GM23338 (cell line): ENCODE measurements at regions not wholly inside any gene's neighbourhood (a gene's known extent, or its start where the extent isn't known, plus 50 kb on each side); places are given as distances from the start of the nearest gene placed in this dataset.

ENCODE experiments used
- ATAC-seq: fragments of 200-7000 bp; cut with Tn5 transposase; 3 replicates; pipeline ENCODE4 v1.9.1; 2020
- DNase-seq: peaks from one replicate; pipeline ENCODE4 v3.0.0-alpha.2; 2015; ENCODE audit warnings: low spot score
- H2AFZ ChIP-seq: fragments of 200-600 bp; sonication (generic); 2 replicates; pipeline ENCODE4 v1.8.0; 2016; ENCODE audit warnings: antibody characterized with exemption, mild to moderate bottlenecking, moderate library complexity
- H3F3A ChIP-seq: fragments of 200-600 bp; sonication (generic); replicated peaks from 2 replicates; pipeline ENCODE4 v1.8.0; 2017; ENCODE audit warnings: antibody characterized with exemption, mixed run types, low read depth
- H3K27ac ChIP-seq: fragments of 200-600 bp; sonication (generic); 2 replicates; pipeline ENCODE4 v1.6.1; 2016; ENCODE audit warnings: low read depth
- H3K27me3 ChIP-seq: fragments of 200-600 bp; sonication (generic); 2 replicates; pipeline ENCODE4 v1.8.0; 2016; ENCODE audit warnings: mild to moderate bottlenecking, mixed run types, moderate library complexity; ENCODE audit not compliant: insufficient read depth
- H3K36me3 ChIP-seq: fragments of 200-600 bp; sonication (generic); 2 replicates; pipeline ENCODE4 v1.8.0; 2016; ENCODE audit warnings: mild to moderate bottlenecking; ENCODE audit not compliant: insufficient read depth
- H3K4me1 ChIP-seq: fragments of 200-600 bp; sonication (generic); 2 replicates; pipeline ENCODE4 v1.8.0; 2016; ENCODE audit warnings: mild to moderate bottlenecking, moderate library complexity; ENCODE audit not compliant: insufficient read depth
- H3K4me2 ChIP-seq: fragments of 200-600 bp; sonication (generic); 2 replicates; pipeline ENCODE4 v1.7.1; 2017; ENCODE audit warnings: mixed run types
- H3K4me3 ChIP-seq: fragments of 200-600 bp; sonication (generic); 2 replicates; pipeline ENCODE4 v1.6.1; 2016; ENCODE audit warnings: mixed run types
- H3K79me2 ChIP-seq: fragments of 200-600 bp; sonication (generic); replicated peaks from 2 replicates; pipeline ENCODE4 v1.8.0; 2017; ENCODE audit warnings: mild to moderate bottlenecking; ENCODE audit not compliant: insufficient read depth
- H3K9me2 ChIP-seq: fragments of 200-600 bp; sonication (generic); 2 replicates; pipeline ENCODE4 v1.8.0; 2017; ENCODE audit not compliant: insufficient read depth
- H4K20me1 ChIP-seq: fragments of 200-600 bp; sonication (generic); replicated peaks from 2 replicates; pipeline ENCODE4 v1.8.0; 2017; ENCODE audit warnings: mild to moderate bottlenecking; ENCODE audit not compliant: insufficient read depth
- H3K27ac Mint-ChIP-seq: 2 replicates; pipeline ENCODE4 v1.8.0; 2020; ENCODE audit warnings: inconsistent platforms, mild to moderate bottlenecking, moderate library complexity, mixed read lengths
- H3K27me3 Mint-ChIP-seq: 3 replicates; pipeline ENCODE4 v1.8.0; 2022; ENCODE audit warnings: low read depth, mild to moderate bottlenecking, moderate library complexity, mixed read lengths, inconsistent platforms; ENCODE audit not compliant: insufficient read depth, poor library complexity
- H3K36me3 Mint-ChIP-seq: 3 replicates; pipeline ENCODE4 v1.8.0; 2021; ENCODE audit warnings: low read depth, mild to moderate bottlenecking, inconsistent platforms, moderate library complexity, mixed read lengths
- H3K4me1 Mint-ChIP-seq: 3 replicates; pipeline ENCODE4 v1.8.0; 2020; ENCODE audit warnings: mild to moderate bottlenecking, inconsistent platforms, mixed read lengths
- H3K4me3 Mint-ChIP-seq: 3 replicates; pipeline ENCODE4 v1.8.0; 2021; ENCODE audit warnings: moderate library complexity, mild to moderate bottlenecking, inconsistent platforms, mixed read lengths
- H3K9me3 Mint-ChIP-seq: 3 replicates; pipeline ENCODE4 v1.8.0; 2020; ENCODE audit warnings: moderate library complexity, mild to moderate bottlenecking, inconsistent platforms, mixed read lengths
- CREB1 ChIP-seq: fragments of 250-450 bp; sonication (Bioruptor Pico); IDR thresholded peaks from 2 replicates; pipeline ENCODE4 v1.5.0; 2020; ENCODE audit warnings: low read depth, mild to moderate bottlenecking, moderate library complexity
- CTCF ChIP-seq, 2 experiments: fragments of 200-600 bp in 1 of 2; sonication (generic) in 1 of 2; conservative IDR thresholded peaks; 2 replicates each; pipeline versions ENCODE4 v1.5.1 to v1.6.1; 2016 to 2017; ENCODE audit warnings: antibody characterized with exemption in 2 of 2, low read depth in 2 of 2, mild to moderate bottlenecking in 2 of 2, moderate library complexity in 1 of 2
- EZH2 ChIP-seq: fragments of 200-600 bp; sonication (generic); IDR thresholded peaks from one replicate; pipeline ENCODE4 v1.8.0; 2017; ENCODE audit warnings: antibody characterized with exemption, mild to moderate bottlenecking, low read depth; ENCODE audit not compliant: unreplicated experiment
- EZH2phosphoT487 ChIP-seq: fragments of 200-600 bp; sonication (generic); IDR thresholded peaks from one replicate; pipeline ENCODE4 v1.8.1; 2018; ENCODE audit warnings: antibody characterized with exemption; ENCODE audit not compliant: unreplicated experiment
- JUNB ChIP-seq: IDR thresholded peaks from one replicate; pipeline ENCODE4 v1.6.1; 2016; ENCODE audit warnings: antibody characterized with exemption; ENCODE audit not compliant: unreplicated experiment
- NANOG ChIP-seq: IDR thresholded peaks from 2 replicates; pipeline ENCODE4 v1.6.1; 2016; ENCODE audit warnings: antibody characterized with exemption, borderline replicate concordance
- POLR2AphosphoS5 ChIP-seq: IDR thresholded peaks from 2 replicates; pipeline ENCODE4 v1.6.1; 2016; ENCODE audit warnings: antibody characterized with exemption, low read depth
- STAT1 ChIP-seq: IDR thresholded peaks from one replicate; pipeline ENCODE4 v1.6.1; 2016; ENCODE audit warnings: antibody characterized with exemption; ENCODE audit not compliant: unreplicated experiment
- ZNF331 ChIP-seq: fragments of 250-450 bp; sonication (Bioruptor Pico); IDR thresholded peaks from 2 replicates; pipeline ENCODE4 v1.5.0; 2020; ENCODE audit warnings: low read depth, mild to moderate bottlenecking, moderate library complexity
- ZNF462 ChIP-seq: fragments of 250-450 bp; sonication (Bioruptor Pico); IDR thresholded peaks from 2 replicates; pipeline ENCODE4 v1.5.0; 2020; ENCODE audit warnings: mild to moderate bottlenecking, moderate library complexity
- TF ChIP-seq, protein P1 (sequence below): IDR thresholded peaks from 2 replicates; pipeline ENCODE4 v1.6.1; 2016; ENCODE audit warnings: antibody characterized with exemption
- TF ChIP-seq, protein P2 (sequence below): IDR thresholded peaks from one replicate; pipeline ENCODE4 v1.6.1; 2018; ENCODE audit warnings: antibody characterized with exemption; ENCODE audit not compliant: unreplicated experiment

DNA sequence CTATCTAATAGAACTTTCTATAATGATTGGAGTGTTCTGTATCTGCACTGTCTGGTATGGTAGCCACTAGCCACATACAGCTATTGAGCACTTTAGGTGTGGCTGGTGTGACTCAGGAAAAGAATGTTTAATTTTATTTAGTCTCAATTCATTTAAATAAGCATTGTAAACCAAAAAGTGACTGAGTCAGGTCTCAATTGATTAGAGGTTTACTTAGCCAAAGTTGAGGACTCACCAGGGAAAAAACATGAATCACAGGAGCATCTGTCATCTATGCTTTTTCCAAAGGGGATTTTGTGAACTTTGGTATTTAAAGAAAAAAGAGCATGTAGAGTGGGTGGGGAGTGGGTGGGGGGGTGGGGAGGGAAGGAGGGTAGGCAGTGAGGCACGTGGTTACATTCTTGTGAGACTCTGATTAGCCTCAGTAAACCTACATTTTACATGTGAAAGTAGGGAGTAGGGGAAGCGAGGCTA, 473.1 kb downstream of the ATP23 start (continued):
- no peak for TF ChIP-seq JUNB
- TF ChIP-seq CREB1 (CRISPR knock-in tag), result no peak
- TF ChIP-seq EZH2phosphoT487, result no peak
- TF ChIP-seq STAT1, result no peak
- TF ChIP-seq EZH2, result no peak
- no peak for TF ChIP-seq ZNF331 (CRISPR knock-in tag)

DNA sequence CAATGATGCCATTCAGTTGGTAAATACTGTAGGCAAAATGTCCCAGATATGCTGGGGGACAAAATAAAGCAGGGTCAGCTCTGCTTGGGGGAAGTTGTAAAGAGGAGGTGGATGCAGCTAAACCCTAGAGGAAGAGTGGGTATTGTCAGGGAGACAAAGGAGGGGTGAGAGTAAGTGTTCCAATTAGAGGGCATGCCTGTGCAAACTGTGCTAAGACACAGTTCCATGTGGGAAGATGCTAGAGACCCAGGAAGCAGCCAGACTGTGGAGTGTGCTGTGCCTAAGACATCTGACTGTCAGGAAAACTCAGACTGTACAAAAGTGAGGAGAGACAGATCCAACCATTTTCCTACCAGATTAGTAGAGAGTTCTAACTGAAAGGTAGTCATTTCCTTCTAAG, 474.3 kb downstream of the ATP23 start:
- peaks cover 17% of the 10 kb centered on the region for H3K4me1 Mint-ChIP-seq
- no peaks in the 10 kb centered on the region for H3K36me3 Mint-ChIP-seq
- H4K20me1 ChIP-seq, result no peaks in the 10 kb centered on the region
- no peaks in the 10 kb centered on the region for H3K9me2 ChIP-seq
- no peaks in the 10 kb centered on the region for H3K79me2 ChIP-seq
- H3K4me3 ChIP-seq, result no peak overlapping the region
- H3K4me1 ChIP-seq, result peaks cover 14% of the 10 kb centered on the region
- H3K9me3 Mint-ChIP-seq, result no peaks in the 10 kb centered on the region
- no peak overlapping the region for H3K4me3 Mint-ChIP-seq
- DNase-seq (no peak), ATAC-seq (peak; percentile 62)
- H3K27ac ChIP-seq, result no peak overlapping the region
- no peaks in the 10 kb centered on the region for H3F3A ChIP-seq
- no peaks in the 10 kb centered on the region for H3K27me3 ChIP-seq
- H3K4me2 ChIP-seq, result peak overlapping the region; percentile 62
- 0 out of 2 replicates have a peak overlapping the region, but pooled peaks have one; percentile 2 for H3K27ac Mint-ChIP-seq
- H3K27me3 Mint-ChIP-seq, result no peaks in the 10 kb centered on the region
- no peaks in the 10 kb centered on the region for H3K36me3 ChIP-seq
- H2AFZ ChIP-seq, result peak overlapping the region; percentile 94
- TF ChIP-seq CREB1 (CRISPR knock-in tag) (no peak), NANOG (no peak), ZNF331 (CRISPR knock-in tag) (no peak), CTCF (conservative IDR thresholded peaks at IDR 0.05; ENCODE audit: low read depth in 2 of 2) (no peak), ZNF462 (no peak), EZH2phosphoT487 (no peak), POLR2AphosphoS5 (no peak), STAT1 (no peak), EZH2 (no peak), JUNB (no peak)
- TF ChIP-seq, protein P1, sequence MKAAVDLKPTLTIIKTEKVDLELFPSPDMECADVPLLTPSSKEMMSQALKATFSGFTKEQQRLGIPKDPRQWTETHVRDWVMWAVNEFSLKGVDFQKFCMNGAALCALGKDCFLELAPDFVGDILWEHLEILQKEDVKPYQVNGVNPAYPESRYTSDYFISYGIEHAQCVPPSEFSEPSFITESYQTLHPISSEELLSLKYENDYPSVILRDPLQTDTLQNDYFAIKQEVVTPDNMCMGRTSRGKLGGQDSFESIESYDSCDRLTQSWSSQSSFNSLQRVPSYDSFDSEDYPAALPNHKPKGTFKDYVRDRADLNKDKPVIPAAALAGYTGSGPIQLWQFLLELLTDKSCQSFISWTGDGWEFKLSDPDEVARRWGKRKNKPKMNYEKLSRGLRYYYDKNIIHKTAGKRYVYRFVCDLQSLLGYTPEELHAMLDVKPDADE, result no peak
- TF ChIP-seq, protein P2, sequence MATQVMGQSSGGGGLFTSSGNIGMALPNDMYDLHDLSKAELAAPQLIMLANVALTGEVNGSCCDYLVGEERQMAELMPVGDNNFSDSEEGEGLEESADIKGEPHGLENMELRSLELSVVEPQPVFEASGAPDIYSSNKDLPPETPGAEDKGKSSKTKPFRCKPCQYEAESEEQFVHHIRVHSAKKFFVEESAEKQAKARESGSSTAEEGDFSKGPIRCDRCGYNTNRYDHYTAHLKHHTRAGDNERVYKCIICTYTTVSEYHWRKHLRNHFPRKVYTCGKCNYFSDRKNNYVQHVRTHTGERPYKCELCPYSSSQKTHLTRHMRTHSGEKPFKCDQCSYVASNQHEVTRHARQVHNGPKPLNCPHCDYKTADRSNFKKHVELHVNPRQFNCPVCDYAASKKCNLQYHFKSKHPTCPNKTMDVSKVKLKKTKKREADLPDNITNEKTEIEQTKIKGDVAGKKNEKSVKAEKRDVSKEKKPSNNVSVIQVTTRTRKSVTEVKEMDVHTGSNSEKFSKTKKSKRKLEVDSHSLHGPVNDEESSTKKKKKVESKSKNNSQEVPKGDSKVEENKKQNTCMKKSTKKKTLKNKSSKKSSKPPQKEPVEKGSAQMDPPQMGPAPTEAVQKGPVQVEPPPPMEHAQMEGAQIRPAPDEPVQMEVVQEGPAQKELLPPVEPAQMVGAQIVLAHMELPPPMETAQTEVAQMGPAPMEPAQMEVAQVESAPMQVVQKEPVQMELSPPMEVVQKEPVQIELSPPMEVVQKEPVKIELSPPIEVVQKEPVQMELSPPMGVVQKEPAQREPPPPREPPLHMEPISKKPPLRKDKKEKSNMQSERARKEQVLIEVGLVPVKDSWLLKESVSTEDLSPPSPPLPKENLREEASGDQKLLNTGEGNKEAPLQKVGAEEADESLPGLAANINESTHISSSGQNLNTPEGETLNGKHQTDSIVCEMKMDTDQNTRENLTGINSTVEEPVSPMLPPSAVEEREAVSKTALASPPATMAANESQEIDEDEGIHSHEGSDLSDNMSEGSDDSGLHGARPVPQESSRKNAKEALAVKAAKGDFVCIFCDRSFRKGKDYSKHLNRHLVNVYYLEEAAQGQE, result no peak
